DOHH2 (cell line): ENCODE measurements at regions not wholly inside any gene's neighbourhood (a gene's known extent, or its start where the extent isn't known, plus 50 kb on each side); places are given as distances from the start of the nearest gene placed in this dataset.
A peak's percentile ranks its signal among the peaks of the same experiment; 100 is the strongest.

Experiments
- H3F3A ChIP-seq: fragments of 200-600 bp; sonication (generic), shearing (Covaris generic); 2 replicates; pipeline ENCODE4 v1.6.0; 2016; ENCODE audit warnings: antibody characterized with exemption, mild to moderate bottlenecking; ENCODE audit not compliant: control insufficient read depth, insufficient read depth
- H3K27ac ChIP-seq: fragments of 200-600 bp; sonication (generic); 2 replicates; pipeline ENCODE4 v1.5.1; 2014; ENCODE audit warnings: low read depth, mild to moderate bottlenecking, low read length, moderate library complexity
- H3K27me3 ChIP-seq: fragments of 200-600 bp; sonication (generic); 2 replicates; pipeline ENCODE4 v1.6.1; 2014; ENCODE audit warnings: mild to moderate bottlenecking, low read length, mixed read lengths; ENCODE audit not compliant: control insufficient read depth
- H3K36me3 ChIP-seq: fragments of 200-600 bp; sonication (generic); 2 replicates; pipeline ENCODE4 v1.6.1; 2014; ENCODE audit warnings: mild to moderate bottlenecking, low read length, moderate library complexity, mixed read lengths; ENCODE audit not compliant: control insufficient read depth
- H3K4me1 ChIP-seq: fragments of 200-600 bp; sonication (generic); 2 replicates; pipeline ENCODE4 v1.6.1; 2014; ENCODE audit warnings: mild to moderate bottlenecking, low read length, mixed read lengths; ENCODE audit not compliant: control insufficient read depth
- H3K4me2 ChIP-seq: fragments of 200-600 bp; sonication (generic); 2 replicates; pipeline ENCODE4 v1.6.0; 2014; ENCODE audit warnings: mild to moderate bottlenecking, low read length, moderate library complexity
- H3K4me3 ChIP-seq: fragments of 200-600 bp; sonication (generic); 2 replicates; pipeline ENCODE4 v1.5.1; 2014; ENCODE audit warnings: mild to moderate bottlenecking, low read length, mixed read lengths
- H3K79me2 ChIP-seq: fragments of 200-600 bp; sonication (generic); 2 replicates; pipeline ENCODE4 v1.6.1; 2014; ENCODE audit warnings: mild to moderate bottlenecking, low read length, mixed read lengths; ENCODE audit not compliant: control insufficient read depth
- H3K9me2 ChIP-seq: fragments of 200-600 bp; sonication (generic); replicated peaks from 2 replicates; pipeline ENCODE4 v1.6.1; 2014; ENCODE audit warnings: mild to moderate bottlenecking, low read length, mixed read lengths; ENCODE audit not compliant: control insufficient read depth
- H3K9me3 ChIP-seq: fragments of 200-600 bp; sonication (generic); 2 replicates; pipeline ENCODE4 v1.6.1; 2014; ENCODE audit warnings: antibody characterized with exemption, low read length, mixed read lengths; ENCODE audit not compliant: control insufficient read depth, insufficient read depth
- H4K20me1 ChIP-seq: fragments of 200-600 bp; sonication (generic); 2 replicates; pipeline ENCODE4 v1.6.0; 2014; ENCODE audit warnings: low read depth, mild to moderate bottlenecking, antibody characterized with exemption, low read length, moderate library complexity; ENCODE audit not compliant: control insufficient read depth, insufficient read depth
- EZH2phosphoT487 ChIP-seq: fragments of 200-600 bp; sonication (generic); IDR thresholded peaks from 2 replicates; pipeline ENCODE4 v1.6.1; 2017; ENCODE audit warnings: borderline replicate concordance, mild to moderate bottlenecking, antibody characterized with exemption, low read length, moderate library complexity, mixed read lengths
- TF ChIP-seq, protein P1 (sequence below): fragments of 200-600 bp; sonication (generic); IDR thresholded peaks from one replicate; pipeline ENCODE4 v1.5.1; 2014; ENCODE audit warnings: antibody characterized with exemption, mild to moderate bottlenecking, low read depth, low read length; ENCODE audit not compliant: poor library complexity, severe bottlenecking

DNA sequence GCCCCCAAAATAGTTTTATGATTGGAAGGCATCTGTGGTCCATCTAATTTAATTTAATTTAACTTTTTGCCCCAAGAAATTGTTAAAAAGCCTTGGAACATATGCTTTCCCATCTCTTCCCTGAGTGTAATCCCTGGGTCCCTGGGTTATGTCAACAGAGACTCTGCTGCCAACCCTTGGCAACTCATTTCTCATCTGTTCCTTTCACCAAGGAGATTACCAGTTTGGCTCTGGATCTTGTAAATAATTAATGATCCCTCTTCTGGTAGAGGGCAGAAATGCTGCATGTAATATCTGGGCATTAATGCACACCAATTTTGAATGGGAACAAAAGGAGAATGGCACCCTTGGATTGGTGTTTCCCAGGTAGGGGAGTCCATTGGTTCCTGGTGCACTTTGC lies 514.2 kb downstream of the CCSER2 start:
- no peak overlapping the region for H3K4me3 ChIP-seq

DNA sequence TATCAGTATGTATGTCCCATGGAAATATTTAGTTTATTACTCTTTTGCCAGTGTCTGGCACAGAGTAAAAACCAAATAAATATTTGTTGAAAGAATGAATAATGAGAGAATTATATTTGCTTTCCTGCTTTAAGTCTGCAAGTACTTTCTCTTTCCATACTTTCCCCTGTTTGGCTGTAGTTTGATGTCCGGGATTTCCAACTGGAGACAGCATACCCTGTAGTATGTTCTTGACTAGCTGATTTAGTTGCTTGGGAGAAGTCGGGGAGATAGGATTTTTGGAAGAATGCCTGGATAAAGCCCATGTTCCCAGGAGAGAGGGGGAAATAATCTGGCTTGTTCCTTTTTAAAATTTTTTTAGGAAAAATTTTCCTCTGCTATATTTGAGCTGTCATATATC lies 516.1 kb downstream of the CCSER2 start:
- no peaks in the 10 kb centered on the region for H3K9me3 ChIP-seq
- no peaks in the 10 kb centered on the region for H3K79me2 ChIP-seq
- H3K27me3 ChIP-seq: no peaks in the 10 kb centered on the region
- H3K4me2 ChIP-seq: no peak overlapping the region
- no peak overlapping the region for H3K27ac ChIP-seq
- H3K36me3 ChIP-seq: no peaks in the 10 kb centered on the region
- H3K9me2 ChIP-seq: no peaks in the 10 kb centered on the region
- H3F3A ChIP-seq: no peaks in the 10 kb centered on the region
- no peak overlapping the region for H3K4me3 ChIP-seq
- TF ChIP-seq EZH2phosphoT487: no peak
- TF ChIP-seq, protein P1, sequence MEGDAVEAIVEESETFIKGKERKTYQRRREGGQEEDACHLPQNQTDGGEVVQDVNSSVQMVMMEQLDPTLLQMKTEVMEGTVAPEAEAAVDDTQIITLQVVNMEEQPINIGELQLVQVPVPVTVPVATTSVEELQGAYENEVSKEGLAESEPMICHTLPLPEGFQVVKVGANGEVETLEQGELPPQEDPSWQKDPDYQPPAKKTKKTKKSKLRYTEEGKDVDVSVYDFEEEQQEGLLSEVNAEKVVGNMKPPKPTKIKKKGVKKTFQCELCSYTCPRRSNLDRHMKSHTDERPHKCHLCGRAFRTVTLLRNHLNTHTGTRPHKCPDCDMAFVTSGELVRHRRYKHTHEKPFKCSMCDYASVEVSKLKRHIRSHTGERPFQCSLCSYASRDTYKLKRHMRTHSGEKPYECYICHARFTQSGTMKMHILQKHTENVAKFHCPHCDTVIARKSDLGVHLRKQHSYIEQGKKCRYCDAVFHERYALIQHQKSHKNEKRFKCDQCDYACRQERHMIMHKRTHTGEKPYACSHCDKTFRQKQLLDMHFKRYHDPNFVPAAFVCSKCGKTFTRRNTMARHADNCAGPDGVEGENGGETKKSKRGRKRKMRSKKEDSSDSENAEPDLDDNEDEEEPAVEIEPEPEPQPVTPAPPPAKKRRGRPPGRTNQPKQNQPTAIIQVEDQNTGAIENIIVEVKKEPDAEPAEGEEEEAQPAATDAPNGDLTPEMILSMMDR: no peak
- H4K20me1 ChIP-seq: no peaks in the 10 kb centered on the region
- H3K4me1 ChIP-seq: no peaks in the 10 kb centered on the region

More for the DNA sequence above, 514.2 kb downstream of the CCSER2 start:
- Histone ChIP-seq H3K9me3 (no peaks in the 10 kb centered on the region), H3K27me3 (no peaks in the 10 kb centered on the region), H3K79me2 (no peaks in the 10 kb centered on the region), H3K27ac (no peak overlapping the region), H4K20me1 (no peaks in the 10 kb centered on the region), H3K9me2 (no peaks in the 10 kb centered on the region), H3F3A (no peaks in the 10 kb centered on the region), H3K36me3 (no peaks in the 10 kb centered on the region), H3K4me2 (no peak overlapping the region), H3K4me1 (no peaks in the 10 kb centered on the region)
- no peak for TF ChIP-seq EZH2phosphoT487
- TF ChIP-seq, protein P1: no peak

DNA sequence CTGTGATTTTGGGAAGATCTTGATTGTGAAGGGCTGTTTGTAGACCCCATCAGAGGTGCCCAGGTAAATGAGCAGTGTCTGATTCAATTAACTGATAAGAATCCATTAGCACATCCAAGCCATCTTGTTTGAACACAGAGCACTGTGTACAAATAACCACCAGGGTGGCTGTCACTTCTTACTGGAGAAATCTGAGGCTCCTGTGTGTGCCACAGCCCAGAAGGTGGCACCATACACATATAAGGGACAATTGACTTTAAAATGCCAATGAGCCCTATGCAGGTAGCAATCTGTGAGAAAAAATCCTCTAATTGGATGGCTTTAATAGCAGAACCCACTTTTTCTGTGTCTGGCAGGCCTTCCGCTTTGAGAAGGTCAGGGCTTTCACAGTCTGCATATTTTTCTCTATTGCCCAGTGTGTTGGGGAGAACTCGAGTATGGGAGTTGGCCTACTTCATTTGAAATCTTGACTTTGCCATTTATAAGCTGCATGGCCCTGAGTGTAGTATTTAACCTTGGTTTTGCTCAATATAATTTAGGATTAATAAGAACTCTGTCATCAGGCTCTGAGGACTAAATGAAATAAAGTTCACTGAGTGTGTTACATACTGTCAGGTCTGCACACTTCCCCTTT lies 517.4 kb downstream of the CCSER2 start:
- H3K79me2 ChIP-seq: no peaks in the 10 kb centered on the region
- H3K9me3 ChIP-seq: no peaks in the 10 kb centered on the region
- H3K36me3 ChIP-seq: no peaks in the 10 kb centered on the region
- H3K4me3 ChIP-seq: no peak overlapping the region
- no peak overlapping the region for H3K27ac ChIP-seq
- no peaks in the 10 kb centered on the region for H3K27me3 ChIP-seq
- H3K9me2 ChIP-seq: no peaks in the 10 kb centered on the region
- no peaks in the 10 kb centered on the region for H3F3A ChIP-seq
- no peaks in the 10 kb centered on the region for H4K20me1 ChIP-seq
- H3K4me1 ChIP-seq: no peaks in the 10 kb centered on the region
- no peak overlapping the region for H3K4me2 ChIP-seq
- TF ChIP-seq, protein P1: peak; percentile 48
- no peak for TF ChIP-seq EZH2phosphoT487
